Stomach (tissue), 4 donors: ENCODE measurements at regions not wholly inside any gene's neighbourhood (a gene's known extent, or its start where the extent isn't known, plus 50 kb on each side); places are given as distances from the start of the nearest gene placed in this dataset.

Source experiments
- POLR2A ChIP-seq, 4 donors: fragments of 450-650 bp; IDR thresholded peaks; one replicate each; pipeline ENCODE4 v1.6.1; 2016; ENCODE audit warnings: antibody characterized with exemption in 4 of 4, control low read depth in 2 of 4, mild to moderate bottlenecking in 1 of 4, moderate library complexity in 1 of 4
- TF ChIP-seq, protein P1 (sequence below), 7 experiments: fragments of 450-650 bp in 4 of 7; fragments of 200-600 bp in 3 of 7; sonication (generic) in 3 of 7; IDR thresholded peaks; one replicate each; pipeline ENCODE4 v1.5.1; 2016 to 2019; ENCODE audit warnings: antibody characterized with exemption in 7 of 7, control low read depth in 2 of 7, mild to moderate bottlenecking in 1 of 7

DNA sequence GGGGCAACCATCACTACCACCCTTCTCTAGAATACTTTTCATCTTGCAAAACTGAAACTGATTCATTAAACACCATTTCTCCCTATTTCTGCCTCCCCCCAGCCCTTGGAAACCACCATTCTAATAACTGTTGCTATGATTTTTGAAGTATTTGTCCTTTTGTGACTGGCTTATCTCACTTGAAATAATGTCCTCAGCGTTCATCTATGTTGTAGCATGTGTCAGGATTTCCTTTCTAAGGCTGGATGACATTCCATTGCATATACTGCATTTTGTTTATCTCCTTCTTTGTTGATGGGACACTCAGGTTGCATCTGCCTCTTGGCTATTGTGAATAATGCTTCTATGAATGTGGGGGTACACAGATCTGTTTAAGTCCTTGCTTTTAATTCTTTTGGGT is 327.6 kb upstream of the ZNF32 start:
- TF ChIP-seq, protein P1, sequence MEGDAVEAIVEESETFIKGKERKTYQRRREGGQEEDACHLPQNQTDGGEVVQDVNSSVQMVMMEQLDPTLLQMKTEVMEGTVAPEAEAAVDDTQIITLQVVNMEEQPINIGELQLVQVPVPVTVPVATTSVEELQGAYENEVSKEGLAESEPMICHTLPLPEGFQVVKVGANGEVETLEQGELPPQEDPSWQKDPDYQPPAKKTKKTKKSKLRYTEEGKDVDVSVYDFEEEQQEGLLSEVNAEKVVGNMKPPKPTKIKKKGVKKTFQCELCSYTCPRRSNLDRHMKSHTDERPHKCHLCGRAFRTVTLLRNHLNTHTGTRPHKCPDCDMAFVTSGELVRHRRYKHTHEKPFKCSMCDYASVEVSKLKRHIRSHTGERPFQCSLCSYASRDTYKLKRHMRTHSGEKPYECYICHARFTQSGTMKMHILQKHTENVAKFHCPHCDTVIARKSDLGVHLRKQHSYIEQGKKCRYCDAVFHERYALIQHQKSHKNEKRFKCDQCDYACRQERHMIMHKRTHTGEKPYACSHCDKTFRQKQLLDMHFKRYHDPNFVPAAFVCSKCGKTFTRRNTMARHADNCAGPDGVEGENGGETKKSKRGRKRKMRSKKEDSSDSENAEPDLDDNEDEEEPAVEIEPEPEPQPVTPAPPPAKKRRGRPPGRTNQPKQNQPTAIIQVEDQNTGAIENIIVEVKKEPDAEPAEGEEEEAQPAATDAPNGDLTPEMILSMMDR (IDR thresholded peaks at IDR 0.05): no peak
- no peak for TF ChIP-seq POLR2A (IDR thresholded peaks at IDR 0.05)
